HEK293 (cell line): ENCODE measurements at regions not wholly inside any gene's neighbourhood (a gene's known extent, or its start where the extent isn't known, plus 50 kb on each side); places are given as distances from the start of the nearest gene placed in this dataset.
"Not testable (repeated sequence)": the region's sequence is repeated elsewhere in the genome, so short reads cannot be mapped to it uniquely, and the experiment has no call there.

ENCODE experiments used
- CTCF ChIA-PET: fragments of 350-600 bp; formaldehyde crosslinking; extraction: SDS; loops from one replicate; lab custom pipeline; 2021; ENCODE audit warnings: antibody characterized with exemption; lab: Yijun Ruan, JAX
- POLR2A ChIA-PET: fragments of 300-600 bp; formaldehyde crosslinking; extraction: SDS; loops from one replicate; lab custom pipeline; 2020; ENCODE audit warnings: antibody characterized with exemption, inconsistent platforms; lab: Yijun Ruan, JAX
- H3K27ac ChIP-seq: fragments of 200-500 bp; sonication (Bioruptor generic); 2 replicates; pipeline ENCODE4 v1.5.1; 2014; ENCODE audit warnings: low read depth, low read length, control low read depth, inconsistent platforms; ENCODE audit errors: extremely low read depth
- H3K36me3 ChIP-seq, 2 experiments: fragments of 200-500 bp in 1 of 2; sonication (Bioruptor generic) in 1 of 2; 1 replicate in 1 of 2; 2 replicates in 1 of 2; pipeline ENCODE4 v1.5.1; 2014 to 2017; ENCODE audit warnings: inconsistent platforms in 2 of 2, low read length in 2 of 2; ENCODE audit not compliant: control insufficient read depth in 2 of 2, insufficient read depth in 1 of 2
- H3K4me1 ChIP-seq: fragments of 200-500 bp; sonication (Bioruptor generic); 2 replicates; pipeline ENCODE4 v1.5.1; 2014; ENCODE audit warnings: mild to moderate bottlenecking, low read length, inconsistent platforms; ENCODE audit not compliant: control insufficient read depth, insufficient read depth
- H3K4me3 ChIP-seq: 2 replicates; pipeline ENCODE4 v1.5.1; 2011; ENCODE audit warnings: low read depth, mild to moderate bottlenecking, control low read depth, low read length, moderate library complexity
- H3K9me3 ChIP-seq: fragments of 200-500 bp; sonication (Bioruptor generic); 2 replicates; pipeline ENCODE4 v1.5.1; 2014; ENCODE audit warnings: low read depth, low read length, inconsistent platforms; ENCODE audit not compliant: control insufficient read depth, insufficient read depth
- PRDM2 ChIP-seq: fragments of 450-650 bp; formaldehyde crosslinking; IDR thresholded peaks from 2 replicates; pipeline ENCODE4 v1.5.1; 2016; ENCODE audit warnings: missing biosample characterization, missing genetic modification characterization, borderline replicate concordance
- REST ChIP-seq: fragments of 450-650 bp; formaldehyde crosslinking; IDR thresholded peaks from 2 replicates; pipeline ENCODE4 v1.5.1; 2016; ENCODE audit warnings: missing biosample characterization, missing genetic modification characterization
- SP2 ChIP-seq: fragments of 450-650 bp; formaldehyde crosslinking; IDR thresholded peaks from 2 replicates; pipeline ENCODE4 v1.5.1; 2016; ENCODE audit warnings: missing biosample characterization, missing genetic modification characterization
- SP3 ChIP-seq: fragments of 450-650 bp; formaldehyde crosslinking; IDR thresholded peaks from 2 replicates; pipeline ENCODE4 v1.5.1; 2016; ENCODE audit warnings: missing biosample characterization, missing genetic modification characterization
- ZFHX2 ChIP-seq: fragments of 450-650 bp; formaldehyde crosslinking; conservative IDR thresholded peaks from 2 replicates; pipeline ENCODE4 v1.5.1; 2016; ENCODE audit warnings: missing biosample characterization, missing genetic modification characterization
- ZFP37 ChIP-seq: fragments of 450-650 bp; formaldehyde crosslinking; IDR thresholded peaks from 2 replicates; pipeline ENCODE4 v1.5.1; 2016; ENCODE audit warnings: missing biosample characterization, missing genetic modification characterization
- ZNF121 ChIP-seq: fragments of 450-650 bp; formaldehyde crosslinking; IDR thresholded peaks from 2 replicates; pipeline ENCODE4 v1.5.1; 2016; ENCODE audit warnings: missing biosample characterization, missing genetic modification characterization
- ZNF138 ChIP-seq: fragments of 450-650 bp; formaldehyde crosslinking; IDR thresholded peaks from 2 replicates; pipeline ENCODE4 v1.5.1; 2016; ENCODE audit warnings: missing biosample characterization, missing genetic modification characterization, borderline replicate concordance
- ZNF175 ChIP-seq: fragments of 450-650 bp; formaldehyde crosslinking; IDR thresholded peaks from 2 replicates; pipeline ENCODE4 v1.5.1; 2016; ENCODE audit warnings: missing biosample characterization, missing genetic modification characterization
- ZNF23 ChIP-seq: fragments of 450-650 bp; formaldehyde crosslinking; IDR thresholded peaks from 2 replicates; pipeline ENCODE4 v1.5.1; 2016; ENCODE audit warnings: missing biosample characterization, missing genetic modification characterization, borderline replicate concordance
- ZNF239 ChIP-seq: fragments of 450-650 bp; formaldehyde crosslinking; IDR thresholded peaks from 2 replicates; pipeline ENCODE4 v1.5.1; 2016; ENCODE audit warnings: missing biosample characterization, missing genetic modification characterization
- ZNF24 ChIP-seq: fragments of 450-650 bp; formaldehyde crosslinking; IDR thresholded peaks from 2 replicates; pipeline ENCODE4 v1.5.1; 2016; ENCODE audit warnings: missing biosample characterization, missing genetic modification characterization
- ZNF302 ChIP-seq: fragments of 450-650 bp; formaldehyde crosslinking; IDR thresholded peaks from 2 replicates; pipeline ENCODE4 v1.5.1; 2016; ENCODE audit warnings: missing biosample characterization, missing genetic modification characterization, low read depth
- ZNF324 ChIP-seq: fragments of 450-650 bp; formaldehyde crosslinking; IDR thresholded peaks from 2 replicates; pipeline ENCODE4 v1.5.1; 2016; ENCODE audit warnings: missing biosample characterization, missing genetic modification characterization
- ZNF341 ChIP-seq: fragments of 450-650 bp; formaldehyde crosslinking; IDR thresholded peaks from 2 replicates; pipeline ENCODE4; 2016; ENCODE audit warnings: low read depth, missing biosample characterization, missing genetic modification characterization
- ZNF350 ChIP-seq: fragments of 450-650 bp; formaldehyde crosslinking; IDR thresholded peaks from 2 replicates; pipeline ENCODE4 v1.5.0; 2017; ENCODE audit warnings: missing biosample characterization, mild to moderate bottlenecking, missing genetic modification characterization
- ZNF37A ChIP-seq: fragments of 450-650 bp; IDR thresholded peaks from 2 replicates; pipeline ENCODE4 v1.5.1; 2018; ENCODE audit warnings: missing biosample characterization, missing genetic modification characterization
- ZNF514 ChIP-seq: fragments of 450-650 bp; formaldehyde crosslinking; IDR thresholded peaks from 2 replicates; pipeline ENCODE4 v1.5.1; 2016; ENCODE audit warnings: missing biosample characterization, missing genetic modification characterization
- ZNF571 ChIP-seq: fragments of 450-650 bp; formaldehyde crosslinking; IDR thresholded peaks from 2 replicates; pipeline ENCODE4 v1.5.0; 2017; ENCODE audit warnings: missing biosample characterization, missing genetic modification characterization

- no peak for TF ChIP-seq ZFP37 (tag by site-specific recombination)
These were observed 235.8 kb downstream of the YTHDC2 start (continued) for GRCh38 chr5:113749334-113749733.

- POLR2A ChIA-PET, H3K4me1 ChIP-seq, H3K4me3 ChIP-seq, CTCF ChIA-PET, H3K36me3 ChIP-seq, H3K9me3 ChIP-seq, H3K27ac ChIP-seq: not testable (repeated sequence)
These were observed 239.7 kb downstream of the YTHDC2 start for GRCh38 chr5:113753182-113753581.

GRCh38 chr5:113755516-113755915, 242.0 kb downstream of the YTHDC2 start:
- Histone ChIP-seq H3K4me1 (no peaks in the 10 kb centered on the region), H3K4me3 (no peak overlapping the region), H3K36me3 (no peaks in the 10 kb centered on the region), H3K27ac (no peak overlapping the region), H3K9me3 (no peaks in the 10 kb centered on the region)
- ChIA-PET POLR2A (no interaction called here), CTCF (no interaction called here)
- TF ChIP-seq ZNF37A = no peak
- TF ChIP-seq ZNF239 (tag by site-specific recombination) = no peak
- no peak for TF ChIP-seq ZNF23 (tag by site-specific recombination)
- TF ChIP-seq ZNF24 = no peak
- TF ChIP-seq ZNF302 (tag by site-specific recombination) = no peak
- TF ChIP-seq REST (tag by site-specific recombination) = no peak
- no peak for TF ChIP-seq ZNF341 (tag by site-specific recombination)
- TF ChIP-seq SP3 (tag by site-specific recombination) = no peak

GRCh38 chr5:113757508-113757907, 244.0 kb downstream of the YTHDC2 start:
- Histone ChIP-seq H3K9me3 (no peaks in the 10 kb centered on the region), H3K4me1 (no peaks in the 10 kb centered on the region), H3K4me3 (no peak overlapping the region), H3K36me3 (no peaks in the 10 kb centered on the region), H3K27ac (no peak overlapping the region)
- ChIA-PET CTCF (interaction anchor here (1.5 kb wide), 1 partner anchor 62 kb away, joined by 4 read pairs; no protein-coding TSS in a partner anchor), POLR2A (no interaction called here)
- TF ChIP-seq ZNF350 (tag by site-specific recombination) (no peak), ZNF121 (tag by site-specific recombination) (no peak), PRDM2 (tag by site-specific recombination) (no peak), ZFHX2 (tag by site-specific recombination) (no peak), REST (tag by site-specific recombination) (no peak), ZNF571 (tag by site-specific recombination) (no peak), ZNF175 (tag by site-specific recombination) (no peak), ZNF138 (tag by site-specific recombination) (no peak), ZNF514 (tag by site-specific recombination) (no peak), SP2 (no peak), ZNF324 (no peak)
